ENCODE measurements at regions not wholly inside any gene's neighbourhood (a gene's known extent, or its start where the extent isn't known, plus 50 kb on each side); places are given as distances from the start of the nearest gene placed in this dataset.

- Histone ChIP-seq H3K27me3 (no peaks in the 10 kb centered on the region), H3K36me3 (no peaks in the 10 kb centered on the region), H3K4me1 (no peaks in the 10 kb centered on the region), H3K4me3 (no peak overlapping the region), H3K9me3 (no peaks in the 10 kb centered on the region), H3K27ac (no peak overlapping the region)
- no peak for TF ChIP-seq CTCF (IDR thresholded peaks at IDR 0.05)
- intact Hi-C loops (cut with DNase I; ENCODE audit: low total_unique reads), result no loop called here
- DNase-seq, result no peak
Observed at GRCh38 chr6:146871611-146872425, 273.0 kb downstream of the ADGB start.

- no peak for DNase-seq
Observed at GRCh38 chr6:146872426-146872785, 273.6 kb downstream of the ADGB start.

GRCh38 chr6:146874278-146875018, 275.7 kb downstream of the ADGB start:
- intact Hi-C loops (cut with DNase I; ENCODE audit: low total_unique reads), result no loop called here
- no peak for DNase-seq
- no peaks in the 10 kb centered on the region for H3K4me1 ChIP-seq
- no peaks in the 10 kb centered on the region for H3K36me3 ChIP-seq
- no peak overlapping the region for H3K4me3 ChIP-seq
- H3K9me3 ChIP-seq, result no peaks in the 10 kb centered on the region
- H3K27ac ChIP-seq, result no peak overlapping the region
- H3K27me3 ChIP-seq, result no peaks in the 10 kb centered on the region
- TF ChIP-seq CTCF (IDR thresholded peaks at IDR 0.05) (no peak), POLR2A (IDR thresholded peaks at IDR 0.05) (no peak)

More at GRCh38 chr6:146872426-146872785, 273.6 kb downstream of the ADGB start:
- Histone ChIP-seq H3K4me1 (no peaks in the 10 kb centered on the region), H3K9me3 (no peaks in the 10 kb centered on the region), H3K27ac (no peak overlapping the region), H3K4me3 (no peak overlapping the region), H3K36me3 (no peaks in the 10 kb centered on the region), H3K27me3 (no peaks in the 10 kb centered on the region)
- no peak for TF ChIP-seq POLR2A (IDR thresholded peaks at IDR 0.05)
- TF ChIP-seq CTCF (IDR thresholded peaks at IDR 0.05), result no peak
- intact Hi-C loops (cut with DNase I; ENCODE audit: low total_unique reads), result no loop called here

- DNase-seq, result no peak
- TF ChIP-seq CTCF (IDR thresholded peaks at IDR 0.05) (no peak), POLR2A (IDR thresholded peaks at IDR 0.05) (no peak)
- Histone ChIP-seq H3K9me3 (no peaks in the 10 kb centered on the region), H3K4me3 (no peak overlapping the region), H3K4me1 (no peaks in the 10 kb centered on the region), H3K27ac (no peak overlapping the region), H3K27me3 (no peaks in the 10 kb centered on the region), H3K36me3 (no peaks in the 10 kb centered on the region)
- intact Hi-C loops (cut with DNase I; ENCODE audit: low total_unique reads), result no loop called here
Observed at GRCh38 chr6:146875927-146876270, 277.1 kb downstream of the ADGB start.

All from uterus (tissue), 3 donors.